ENCODE measurements at regions not wholly inside any gene's neighbourhood (a gene's known extent, or its start where the extent isn't known, plus 50 kb on each side); places are given as distances from the start of the nearest gene placed in this dataset.

GRCh38 chr3:31364711-31365110 is 168.0 kb upstream of the STT3B start:
- Histone ChIP-seq H2AFZ (ENCODE audit: control insufficient read depth, low read length) (peak overlapping the region; percentile 66), H3K9ac (ENCODE audit: control insufficient read depth, extremely low read depth, insufficient read depth, low read length) (no peak overlapping the region), H3K4me3 (ENCODE audit: control insufficient read depth in 2 of 3, extremely low read depth in 1 of 3, insufficient read depth in 2 of 3, low read depth in 1 of 3, low read length in 3 of 3) (no peak overlapping the region), H3K9me1 (ENCODE audit: control insufficient read depth, extremely low read depth, insufficient read depth, low read length) (no peaks in the 10 kb centered on the region), H3K4me1 (ENCODE audit: control insufficient read depth, extremely low read depth, insufficient read depth, low read length) (peaks cover 22% of the 10 kb centered on the region), H3K9me3 (ENCODE audit: control insufficient read depth, low read depth, low read length) (no peaks in the 10 kb centered on the region), H3K79me2 (ENCODE audit: control insufficient read depth, insufficient read depth, low read length) (no peaks in the 10 kb centered on the region), H3K36me3 (ENCODE audit: control insufficient read depth in 2 of 2, extremely low read depth in 1 of 2, insufficient read depth in 2 of 2, low read length in 2 of 2) (no peaks in the 10 kb centered on the region), H3K27ac (ENCODE audit: control insufficient read depth, insufficient read depth, low read length) (no peak overlapping the region), H4K20me1 (ENCODE audit: control insufficient read depth, extremely low read depth, insufficient read depth, low read length) (no peaks in the 10 kb centered on the region), H3K27me3 (ENCODE audit: control insufficient read depth, extremely low read depth, insufficient read depth, low read length) (no peaks in the 10 kb centered on the region), H3K4me2 (ENCODE audit: control insufficient read depth, extremely low read depth, insufficient read depth, low read depth, low read length) (peak overlapping the region; percentile 12)
- TF ChIP-seq CTCF (optimal IDR thresholded peaks at IDR 0.05 in 1 of 3, IDR thresholded peaks at IDR 0.05 in 1 of 3, conservative IDR thresholded peaks at IDR 0.05 in 1 of 3; ENCODE audit: extremely low read depth in 1 of 3, insufficient read depth in 2 of 3, low read length in 3 of 3) (peak in 1 of 3 experiments; percentile 5), EZH2 (IDR thresholded peaks at IDR 0.05; ENCODE audit: low read length) (no peak)
- dilution Hi-C loops (cut with MboI; ENCODE audit: extremely low pct_ligation_motif_present, low sequenced_read_pairs): no loop called here
- DNase-seq (ENCODE audit: low read depth, low spot score) (no peak), FAIRE-seq (no peak)

GRCh38 chr3:31367518-31367917 is 165.2 kb upstream of the STT3B start:
- peaks cover 9% of the 10 kb centered on the region for H3K4me1 ChIP-seq (ENCODE audit: control insufficient read depth, extremely low read depth, insufficient read depth, low read length)
- no peaks in the 10 kb centered on the region for H4K20me1 ChIP-seq (ENCODE audit: control insufficient read depth, extremely low read depth, insufficient read depth, low read length)
- DNase-seq (ENCODE audit: low read depth, low spot score) (no peak), FAIRE-seq (no peak)
- no peak overlapping the region for H3K27ac ChIP-seq (ENCODE audit: control insufficient read depth, insufficient read depth, low read length)
- TF ChIP-seq EZH2 (IDR thresholded peaks at IDR 0.05; ENCODE audit: low read length): no peak
- TF ChIP-seq CTCF (optimal IDR thresholded peaks at IDR 0.05 in 1 of 3, IDR thresholded peaks at IDR 0.05 in 1 of 3, conservative IDR thresholded peaks at IDR 0.05 in 1 of 3; ENCODE audit: extremely low read depth in 1 of 3, insufficient read depth in 2 of 3, low read length in 3 of 3): no peak
- dilution Hi-C loops (cut with MboI; ENCODE audit: extremely low pct_ligation_motif_present, low sequenced_read_pairs): no loop called here
- no peak overlapping the region for H3K9ac ChIP-seq (ENCODE audit: control insufficient read depth, extremely low read depth, insufficient read depth, low read length)
- H3K27me3 ChIP-seq (ENCODE audit: control insufficient read depth, extremely low read depth, insufficient read depth, low read length): no peaks in the 10 kb centered on the region
- no peaks in the 10 kb centered on the region for H3K36me3 ChIP-seq (ENCODE audit: control insufficient read depth in 2 of 2, extremely low read depth in 1 of 2, insufficient read depth in 2 of 2, low read length in 2 of 2)
- no peak overlapping the region for H3K4me3 ChIP-seq (ENCODE audit: control insufficient read depth in 2 of 3, extremely low read depth in 1 of 3, insufficient read depth in 2 of 3, low read depth in 1 of 3, low read length in 3 of 3)
- H3K9me1 ChIP-seq (ENCODE audit: control insufficient read depth, extremely low read depth, insufficient read depth, low read length): no peaks in the 10 kb centered on the region
- H3K4me2 ChIP-seq (ENCODE audit: control insufficient read depth, extremely low read depth, insufficient read depth, low read depth, low read length): no peak overlapping the region
- no peak overlapping the region for H2AFZ ChIP-seq (ENCODE audit: control insufficient read depth, low read length)
- H3K9me3 ChIP-seq (ENCODE audit: control insufficient read depth, low read depth, low read length): no peaks in the 10 kb centered on the region
- H3K79me2 ChIP-seq (ENCODE audit: control insufficient read depth, insufficient read depth, low read length): no peaks in the 10 kb centered on the region

All from keratinocyte (primary cell).